NCI-H82 treated with DMSO at 0.1 percent for 48 hours (cell line): ENCODE measurements at regions not wholly inside any gene's neighbourhood (a gene's known extent, or its start where the extent isn't known, plus 50 kb on each side); places are given as distances from the start of the nearest gene placed in this dataset.
"Not testable (repeated sequence)": the region's sequence is repeated elsewhere in the genome, so short reads cannot be mapped to it uniquely, and the experiment has no call there.

Experiments
- DNase-seq: peaks from one replicate; lab custom pipeline; 2025; ENCODE audit not compliant: unreplicated experiment; lab: John Stamatoyannopoulos, UW

DNA sequence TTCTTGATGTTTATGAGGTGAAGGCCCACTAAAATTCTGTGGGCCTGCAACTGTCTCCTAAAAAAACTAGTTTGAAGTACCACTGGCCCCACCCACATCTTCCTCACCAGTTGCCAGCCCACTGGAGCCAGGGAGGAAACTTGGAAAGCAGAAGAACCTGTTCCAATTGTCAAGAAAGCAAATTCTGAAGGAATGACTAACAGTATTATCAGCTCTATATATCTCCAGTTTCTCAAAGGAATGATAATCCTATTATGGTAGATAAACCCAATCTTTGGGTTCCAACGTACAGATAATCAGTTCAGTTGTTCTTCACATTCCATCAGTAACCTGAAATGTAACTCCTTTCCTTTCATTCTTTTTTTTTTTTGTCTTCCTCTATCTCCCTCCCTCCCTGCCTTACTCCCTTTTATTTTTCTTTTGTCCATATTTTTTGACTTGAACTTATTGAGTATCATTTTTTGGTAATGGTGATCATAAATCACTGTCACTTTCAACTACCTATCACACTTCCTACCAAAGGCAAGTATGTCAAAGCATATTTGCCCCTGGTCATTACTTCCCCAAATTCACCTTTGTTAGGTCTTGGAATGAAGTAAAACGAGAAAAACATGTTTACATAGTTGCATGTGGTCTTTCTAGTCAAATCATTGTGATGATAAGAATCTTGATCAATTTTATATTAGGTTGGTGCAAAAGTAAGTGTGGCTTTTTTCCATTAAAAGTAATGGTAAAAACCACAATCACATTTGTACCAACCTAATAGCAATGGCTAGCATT lies 943.4 kb downstream of the TTLL7 start:
- DNase-seq, result no peak

DNA sequence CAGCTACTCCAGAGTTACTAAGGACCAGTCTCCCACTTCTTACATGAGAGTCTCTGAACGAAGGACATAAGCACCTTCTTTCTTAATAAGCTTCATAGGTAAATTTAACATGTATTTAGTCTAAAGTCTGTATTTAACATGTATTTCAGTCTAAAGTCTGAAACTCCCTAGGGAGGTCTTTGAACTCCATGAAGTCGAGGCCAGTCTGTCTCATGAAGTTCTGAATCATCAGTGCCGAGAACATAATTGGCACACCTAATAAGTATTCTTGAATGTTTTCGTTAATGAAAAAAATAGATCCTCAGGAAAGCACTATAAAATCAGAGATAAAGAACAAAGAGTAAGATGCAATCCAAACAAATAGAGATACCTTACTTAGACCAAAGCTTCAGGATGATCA lies 945.5 kb downstream of the TTLL7 start:
- no peak for DNase-seq

DNA sequence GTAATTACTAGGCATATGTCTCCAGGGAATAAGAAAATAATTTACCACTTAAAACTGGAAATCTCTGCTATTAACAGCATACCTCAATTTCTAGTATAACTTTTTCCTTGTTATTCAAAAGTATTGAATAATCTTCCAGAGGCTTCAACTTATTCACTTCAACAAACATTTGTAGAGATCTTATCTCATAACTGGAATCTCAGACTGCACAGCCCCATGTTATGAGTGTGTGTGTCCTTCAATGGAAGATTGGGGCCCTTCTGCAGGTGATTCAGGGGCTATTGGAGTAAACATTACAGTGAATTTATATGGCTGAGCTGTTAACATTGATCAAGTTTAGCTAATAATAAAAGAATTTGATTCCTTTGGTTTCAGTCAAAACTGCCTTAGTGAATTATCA lies 946.1 kb downstream of the TTLL7 start:
- DNase-seq, result no peak

DNA sequence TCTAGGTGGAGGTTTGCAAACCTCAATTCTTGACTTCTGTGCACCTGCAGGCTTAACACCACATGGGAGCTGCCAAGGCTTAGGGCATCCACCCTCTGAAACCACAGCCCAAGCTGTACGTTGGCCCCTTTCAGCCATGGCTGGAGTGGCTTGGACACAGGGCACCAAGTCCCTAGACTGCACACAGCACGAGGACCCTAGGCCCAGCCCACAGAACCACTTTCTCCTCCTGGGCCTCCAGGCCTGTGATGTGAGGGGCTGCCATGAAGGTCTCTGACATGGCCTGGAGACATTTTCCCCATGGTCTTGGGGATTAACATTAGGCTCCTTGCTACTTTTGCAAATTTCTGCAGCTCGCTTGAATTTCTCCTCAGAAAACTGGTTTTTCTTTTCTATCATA lies 947.9 kb downstream of the TTLL7 start:
- DNase-seq, result not testable (repeated sequence)

DNA sequence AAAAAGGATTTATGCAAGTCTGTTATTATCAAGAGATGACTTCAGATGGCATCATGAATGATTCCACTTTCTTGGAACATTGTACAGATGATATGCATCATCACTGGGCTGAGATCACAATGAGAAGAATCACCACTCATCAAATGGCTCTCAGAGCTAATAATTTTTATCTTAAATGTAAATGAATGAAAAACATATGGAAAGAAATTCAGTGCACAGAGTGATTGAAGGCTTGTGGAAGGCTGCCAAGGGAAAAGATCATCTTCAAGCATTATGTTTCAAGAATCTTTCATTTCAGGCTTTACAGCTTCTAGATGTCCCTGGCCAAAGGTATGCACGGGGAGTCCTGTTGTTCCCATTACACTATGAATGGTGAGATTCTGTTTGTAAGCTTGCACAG lies 955.7 kb downstream of the TTLL7 start:
- DNase-seq, result no peak

DNA sequence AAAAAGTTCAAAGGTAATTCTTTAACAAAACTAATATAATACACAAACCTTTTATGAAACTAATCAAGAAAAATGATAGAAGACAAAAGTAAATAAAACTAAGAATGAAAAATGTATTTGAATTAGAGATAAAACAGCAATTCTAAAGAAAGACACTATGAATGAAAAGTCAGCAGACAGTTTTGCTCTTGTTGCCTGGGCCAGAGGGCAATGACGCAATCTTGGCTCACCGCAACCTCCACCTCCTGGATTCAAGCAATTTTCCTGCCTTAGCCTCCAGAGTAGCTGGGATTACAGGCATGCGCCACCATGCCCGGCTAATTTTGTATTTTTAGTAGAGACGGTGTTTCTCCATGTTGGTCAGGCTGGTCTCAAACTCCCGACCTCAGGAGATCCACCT lies 959.8 kb downstream of the TTLL7 start:
- DNase-seq, result not testable (repeated sequence)

DNA sequence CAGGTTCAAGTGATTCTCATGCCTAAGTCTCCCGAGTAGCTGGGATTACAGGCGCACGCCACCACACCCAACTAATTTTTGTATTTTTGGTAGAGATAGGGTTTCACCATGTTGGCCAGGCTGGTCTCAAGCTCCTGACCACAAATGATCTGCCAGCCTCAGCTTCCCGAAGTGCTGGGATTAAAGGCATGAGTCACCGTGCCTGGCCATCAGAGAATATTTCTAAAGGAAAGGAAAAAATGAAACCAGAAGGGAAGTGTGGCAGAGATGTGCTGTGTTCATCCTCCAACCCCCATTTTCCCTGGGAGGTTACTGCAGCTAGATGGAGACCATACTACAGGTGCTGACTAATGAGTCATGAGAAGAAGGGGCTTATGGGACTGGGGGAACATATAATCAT lies 964.1 kb downstream of the TTLL7 start:
- DNase-seq, result no peak

DNA sequence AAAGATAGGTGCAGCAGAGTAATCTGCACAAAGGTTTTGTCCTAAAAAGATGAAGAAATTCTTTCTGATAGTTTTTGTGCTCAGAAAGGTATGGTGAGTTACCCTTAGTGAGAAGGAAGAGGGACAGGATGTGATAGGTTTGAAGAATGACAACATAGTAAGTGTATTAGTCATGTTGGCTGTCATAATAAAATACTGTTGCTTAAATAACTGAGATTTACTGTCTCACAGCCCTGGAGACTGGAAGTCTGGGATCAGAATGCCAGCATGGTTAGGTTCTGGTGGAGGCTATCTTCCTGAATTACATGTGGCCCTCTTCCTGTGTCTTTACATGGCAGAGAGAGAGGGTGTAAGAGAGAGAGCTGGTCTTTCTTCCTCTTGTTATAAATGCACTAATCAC lies 965.2 kb downstream of the TTLL7 start:
- no peak for DNase-seq

DNA sequence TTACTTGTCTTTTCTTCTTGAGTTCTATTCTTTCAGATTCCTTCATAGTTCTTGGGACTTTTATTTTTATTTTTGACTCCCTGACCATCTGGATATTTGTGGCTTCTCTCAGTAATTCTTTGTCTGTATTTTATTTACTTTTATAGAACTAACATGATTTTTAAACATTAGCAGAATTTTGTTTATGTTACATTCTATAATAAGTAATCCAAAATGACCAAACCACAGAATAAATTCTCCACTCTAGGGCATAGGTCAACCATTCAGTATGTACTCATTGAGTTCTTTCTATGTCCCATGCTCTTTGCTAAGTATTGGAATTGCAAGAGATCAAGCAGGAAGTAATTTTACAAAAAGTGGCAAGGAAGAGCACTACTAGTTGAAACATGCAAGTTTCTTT lies 969.0 kb downstream of the TTLL7 start:
- DNase-seq, result no peak

DNA sequence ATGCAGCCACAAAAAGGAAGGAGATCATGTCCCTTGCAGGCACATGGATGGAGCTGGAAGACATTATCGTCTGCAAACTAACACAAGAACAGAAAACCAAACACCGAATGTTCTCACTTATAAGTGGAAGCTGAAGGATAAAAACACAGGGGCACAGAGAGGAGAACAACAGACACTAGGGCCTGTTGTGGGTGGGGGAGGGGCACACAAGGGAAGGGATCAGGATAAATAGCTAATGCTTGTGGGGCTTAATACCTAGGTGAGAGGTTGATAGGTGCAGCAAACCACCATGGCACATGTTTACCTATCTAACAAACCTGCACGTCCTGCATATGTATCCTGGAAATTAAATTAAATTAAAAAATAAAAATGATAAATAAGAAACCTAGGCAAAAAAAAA lies 969.9 kb downstream of the TTLL7 start:
- DNase-seq, result no peak

DNA sequence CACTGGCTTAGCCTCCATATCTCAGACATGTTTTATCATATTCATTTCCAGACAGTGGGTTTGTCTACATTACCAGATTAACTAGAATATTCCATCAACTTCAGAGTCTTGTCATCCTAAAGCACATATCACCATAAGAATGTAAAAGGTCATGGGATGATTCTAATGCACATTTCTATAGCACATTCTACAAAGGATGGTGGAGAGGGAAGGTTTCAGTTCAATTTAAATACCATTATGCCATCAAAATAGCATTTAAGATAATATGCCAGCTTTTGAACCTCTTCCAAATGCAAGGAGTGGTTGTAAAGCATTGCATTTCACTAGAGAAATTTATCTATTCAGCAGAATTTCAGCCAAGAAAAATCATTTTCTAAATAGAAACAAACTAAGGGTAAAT lies 970.5 kb downstream of the TTLL7 start:
- DNase-seq, result no peak

DNA sequence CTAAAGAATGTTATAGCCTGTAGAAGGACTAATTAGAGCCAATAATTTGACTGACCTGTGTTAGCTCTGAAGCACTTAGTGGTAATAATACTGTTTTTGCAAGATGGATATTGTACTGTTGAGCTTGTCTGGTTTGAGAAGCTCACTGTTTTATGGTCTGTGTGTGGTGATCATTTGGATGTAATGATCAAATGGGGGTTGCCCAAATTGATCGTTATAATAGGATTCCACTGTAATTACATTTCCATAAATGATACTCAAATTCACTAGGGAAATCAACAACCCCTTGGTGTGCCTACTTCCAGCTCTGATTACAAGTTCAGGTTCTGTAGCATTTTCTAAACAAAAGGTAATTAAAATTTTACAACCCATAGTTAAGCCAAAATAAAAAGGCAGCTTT lies 971.4 kb downstream of the TTLL7 start:
- DNase-seq, result no peak

DNA sequence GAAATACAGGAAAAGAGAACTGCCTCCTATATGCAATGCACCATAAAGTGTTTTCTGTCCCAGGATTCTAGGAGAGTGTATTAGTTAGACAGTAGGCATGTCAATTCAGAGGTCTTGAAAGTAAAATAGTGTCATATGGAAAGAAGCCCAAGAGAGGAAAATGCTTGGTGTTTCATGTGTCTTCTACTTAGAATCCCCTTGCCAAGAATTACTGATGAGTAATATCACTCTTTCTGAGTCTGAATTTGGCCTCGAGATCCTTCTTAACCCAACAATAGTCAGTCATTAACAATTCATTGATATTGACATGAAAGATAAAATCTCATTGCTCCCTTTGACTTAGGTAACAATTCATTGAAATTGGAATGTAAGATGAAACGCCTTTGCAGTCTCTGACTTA lies 972.2 kb downstream of the TTLL7 start:
- DNase-seq, result no peak

DNA sequence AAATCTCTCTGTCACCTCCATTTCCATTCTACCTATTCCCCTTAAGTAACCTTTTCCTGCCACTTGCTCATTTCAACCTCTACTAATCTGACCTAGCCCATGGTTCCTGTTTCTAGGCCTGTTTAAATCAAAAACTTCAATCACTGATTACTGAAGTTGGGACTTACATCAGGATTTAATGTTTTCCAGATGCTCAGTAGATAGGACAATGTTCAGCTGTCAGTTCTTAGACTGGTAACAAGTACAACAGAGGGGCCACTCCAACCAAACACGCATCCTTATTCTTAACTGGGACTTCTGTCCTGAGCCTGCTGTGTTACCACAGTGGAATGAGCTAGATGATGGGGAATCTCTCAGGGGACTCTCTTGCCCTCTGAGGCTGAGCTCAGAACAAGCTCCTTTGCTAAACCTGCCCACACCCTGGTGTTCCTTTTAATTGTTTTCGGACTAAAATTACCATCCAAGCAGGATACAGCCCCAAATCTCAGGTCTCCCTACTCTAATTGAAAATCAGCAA lies 974.6 kb downstream of the TTLL7 start:
- DNase-seq, result no peak

DNA sequence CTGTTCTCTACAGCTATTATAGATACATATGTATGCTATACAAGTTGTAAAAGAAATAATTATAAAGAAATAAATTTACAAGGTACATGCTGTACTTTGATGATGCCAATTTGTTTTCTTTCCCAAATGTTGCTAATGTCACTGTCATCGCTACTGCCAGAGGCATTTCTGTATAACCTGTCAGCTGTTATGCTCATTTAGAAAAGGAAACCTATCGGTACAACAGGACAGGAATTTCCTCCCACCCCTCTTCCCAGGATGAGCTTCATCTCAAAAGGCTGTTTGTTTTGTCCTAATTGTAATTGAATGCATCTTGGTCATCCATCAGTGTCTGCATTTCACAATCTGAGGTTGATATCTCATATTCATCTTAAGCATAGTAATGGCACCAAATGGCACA lies 975.7 kb downstream of the TTLL7 start:
- DNase-seq, result no peak

DNA sequence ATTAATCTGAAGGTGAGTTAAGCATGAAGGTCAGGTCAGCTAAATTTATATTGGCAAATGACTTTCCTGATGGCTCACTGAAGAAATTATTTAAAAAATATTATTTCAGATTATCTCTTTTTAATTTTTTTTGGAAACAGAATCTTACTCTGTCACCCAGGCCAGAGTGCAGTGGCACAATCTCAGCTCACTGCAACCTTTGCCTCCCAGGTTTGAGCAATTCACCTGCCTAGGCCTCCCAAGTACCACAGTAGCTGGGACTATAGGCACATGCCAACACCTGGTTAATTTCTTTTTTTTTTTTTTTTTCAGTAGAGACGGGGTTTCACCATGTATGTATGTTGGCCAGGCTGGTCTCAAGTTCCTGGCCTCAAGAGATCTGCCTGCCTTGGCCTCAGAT lies 976.7 kb downstream of the TTLL7 start:
- no peak for DNase-seq

DNA sequence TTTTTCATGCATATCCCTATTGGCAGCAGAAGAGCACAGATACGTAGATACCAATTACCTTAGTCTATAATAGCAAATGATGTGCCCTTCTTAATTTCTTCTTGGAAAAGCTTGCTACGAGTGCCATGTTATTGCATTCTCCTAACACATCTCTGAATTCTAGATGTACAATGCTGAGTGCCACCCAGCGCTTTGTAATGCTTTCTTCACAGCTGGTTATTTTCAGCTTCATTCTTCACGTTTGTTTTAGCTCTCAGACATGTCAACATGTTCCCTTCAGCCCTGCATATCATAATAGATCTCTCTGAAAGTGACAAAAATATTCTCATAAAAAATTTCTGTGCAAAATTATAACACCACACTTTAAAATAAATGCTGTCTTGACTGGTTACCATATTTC lies 981.2 kb downstream of the TTLL7 start:
- no peak for DNase-seq

DNA sequence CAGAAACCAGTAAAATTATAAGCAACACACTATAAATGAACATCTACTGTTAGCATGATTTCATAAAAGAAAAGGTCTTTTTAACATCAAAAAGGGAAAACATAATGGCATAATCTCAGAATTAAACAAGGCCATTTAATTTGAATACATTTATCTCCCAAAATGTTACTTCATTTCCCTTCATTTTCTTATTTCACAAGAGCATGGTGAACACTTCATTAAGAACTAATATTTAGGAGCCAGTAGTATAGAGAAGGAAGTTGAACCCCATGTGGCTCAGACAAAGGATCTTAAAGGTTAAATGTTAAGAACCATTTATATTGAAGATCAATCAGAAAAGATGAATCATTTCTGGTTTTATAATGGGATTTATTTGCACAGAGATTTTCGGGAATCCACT lies 981.7 kb downstream of the TTLL7 start:
- DNase-seq, result no peak

DNA sequence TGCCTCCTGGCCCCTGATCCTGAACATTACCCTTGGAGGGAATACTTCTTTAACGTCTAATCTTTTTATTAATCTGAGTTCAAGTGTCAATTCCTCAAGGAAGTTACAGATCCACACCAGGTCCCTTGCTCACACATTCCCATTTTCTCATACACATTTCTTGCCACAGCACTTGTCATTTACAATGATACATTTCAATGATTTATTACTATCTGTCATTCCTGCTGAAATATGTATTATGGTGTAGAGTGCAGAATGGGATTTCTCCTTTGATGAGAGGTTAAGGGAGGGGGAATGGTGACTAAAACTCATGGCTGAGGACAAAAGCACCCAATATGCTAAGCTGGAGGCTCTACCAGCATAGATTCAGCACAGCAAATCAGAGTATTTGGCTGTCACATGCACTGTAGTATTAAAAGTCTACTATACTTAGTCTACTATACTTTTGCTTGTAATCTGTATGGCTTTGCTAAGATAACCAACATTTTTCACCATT lies 982.5 kb downstream of the TTLL7 start:
- no peak for DNase-seq

DNA sequence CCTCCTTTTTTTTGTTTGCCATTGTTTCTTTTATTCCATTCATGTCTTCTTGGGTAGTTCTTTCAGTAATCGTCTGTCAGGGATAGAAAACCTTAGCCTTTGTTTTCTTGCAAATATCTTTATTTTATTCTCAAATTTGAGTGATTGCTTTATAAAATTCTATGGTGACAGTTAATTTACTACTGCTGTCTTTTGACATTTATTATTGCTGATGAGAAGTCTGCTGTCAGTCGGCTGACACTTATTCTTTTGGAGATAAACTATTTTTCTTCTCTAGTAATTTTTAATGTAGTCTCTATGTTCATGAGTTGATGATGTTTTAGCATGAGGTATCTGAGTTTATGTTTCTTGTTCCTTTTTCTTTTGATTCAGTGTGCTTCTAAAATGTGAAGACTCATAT lies 983.8 kb downstream of the TTLL7 start:
- DNase-seq, result no peak

DNA sequence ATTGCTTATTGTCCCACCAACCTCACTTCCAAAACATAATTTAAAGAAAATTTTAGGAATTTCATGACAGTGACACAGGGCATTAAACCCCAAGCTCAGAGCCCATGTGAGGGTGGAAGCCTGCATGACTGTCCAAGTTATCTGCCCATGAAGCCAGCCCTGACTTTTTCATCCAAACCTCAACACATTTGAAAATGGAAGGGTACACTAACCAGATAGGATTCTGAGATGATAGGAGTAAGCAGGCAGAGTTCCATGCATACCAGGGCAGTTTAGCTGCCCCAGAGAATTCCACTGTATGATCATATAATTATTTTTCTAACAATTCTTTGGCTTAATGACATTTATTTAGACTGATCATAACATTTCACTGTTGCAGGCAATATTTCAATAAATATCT lies 986.0 kb downstream of the TTLL7 start:
- DNase-seq, result no peak

DNA sequence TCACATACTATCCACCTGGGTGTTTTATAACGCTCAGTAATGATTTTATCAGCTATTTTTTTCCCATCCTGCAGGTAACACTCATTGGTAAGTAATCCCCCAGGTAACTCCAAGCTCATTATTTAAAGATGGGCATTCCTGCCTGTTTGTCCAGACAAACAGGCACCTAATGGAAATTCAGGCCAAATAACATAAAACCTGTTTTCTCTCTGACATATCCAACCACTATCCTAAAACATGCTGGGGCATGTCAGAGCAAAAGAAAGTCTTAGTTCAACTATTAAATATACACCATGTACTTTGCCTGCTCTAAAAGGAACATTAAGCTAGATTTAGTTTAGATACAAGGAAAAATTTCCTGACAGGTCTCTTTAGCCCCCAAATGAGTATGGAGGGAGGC lies 987.7 kb downstream of the TTLL7 start:
- no peak for DNase-seq

DNA sequence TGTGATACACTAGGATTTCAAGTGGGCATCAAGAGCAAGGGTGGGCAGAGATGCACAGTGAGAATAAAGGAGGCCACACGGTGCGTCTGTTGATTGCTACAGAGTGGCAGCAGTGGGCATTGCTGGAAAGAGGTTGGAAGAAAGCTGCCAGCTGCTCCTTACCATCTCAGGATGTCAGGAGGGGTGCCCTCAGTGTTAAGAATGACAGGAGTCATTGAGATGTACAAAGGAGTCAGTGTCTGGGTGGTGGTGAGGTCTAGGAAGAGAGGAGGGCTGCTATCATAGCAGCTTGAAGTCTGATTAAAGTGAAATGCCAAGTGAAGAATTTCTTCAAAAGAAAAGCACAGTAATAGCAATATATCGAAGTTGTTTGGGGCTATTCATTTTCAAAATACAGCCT lies 992.7 kb downstream of the TTLL7 start:
- DNase-seq, result no peak
